ENCODE measurements at regions not wholly inside any gene's neighbourhood (a gene's known extent, or its start where the extent isn't known, plus 50 kb on each side); places are given as distances from the start of the nearest gene placed in this dataset.

DNA sequence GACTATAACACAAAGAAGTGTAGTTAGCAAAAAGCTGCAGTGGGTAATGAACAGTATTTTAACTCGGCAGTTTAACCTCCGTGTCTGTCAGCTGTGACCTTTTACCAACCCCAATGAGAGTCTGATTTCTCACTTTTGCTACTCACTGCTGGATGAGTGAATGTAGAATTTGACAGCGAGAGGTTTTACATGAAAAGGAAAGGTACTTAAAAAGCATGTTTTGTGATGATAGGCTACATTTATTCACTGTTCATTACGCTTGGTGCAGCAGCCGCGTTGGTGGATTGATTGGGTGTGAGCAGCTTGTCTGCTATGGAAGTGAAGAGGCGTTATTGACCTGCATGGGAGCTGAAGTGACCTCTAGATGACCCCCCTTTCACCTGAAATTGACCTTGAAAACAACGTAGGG lies 867.7 kb downstream of the NR2F1-AS1 start:
- TF ChIP-seq TAF1 (IDR thresholded peaks at IDR 0.05; ENCODE audit: low read depth) (no peak), TCF12 (IDR thresholded peaks at IDR 0.05; ENCODE audit: low read depth) (no peak), EP300 (IDR thresholded peaks at IDR 0.05; ENCODE audit: borderline replicate concordance) (no peak), FOXM1 (IDR thresholded peaks at IDR 0.05; ENCODE audit: borderline replicate concordance, low read depth) (no peak), TEAD4 (IDR thresholded peaks at IDR 0.05) (no peak), CEBPB (IDR thresholded peaks at IDR 0.05) (no peak), CREB1 (IDR thresholded peaks at IDR 0.05; ENCODE audit: low read depth) (no peak)
- TF ChIP-seq, protein P1, sequence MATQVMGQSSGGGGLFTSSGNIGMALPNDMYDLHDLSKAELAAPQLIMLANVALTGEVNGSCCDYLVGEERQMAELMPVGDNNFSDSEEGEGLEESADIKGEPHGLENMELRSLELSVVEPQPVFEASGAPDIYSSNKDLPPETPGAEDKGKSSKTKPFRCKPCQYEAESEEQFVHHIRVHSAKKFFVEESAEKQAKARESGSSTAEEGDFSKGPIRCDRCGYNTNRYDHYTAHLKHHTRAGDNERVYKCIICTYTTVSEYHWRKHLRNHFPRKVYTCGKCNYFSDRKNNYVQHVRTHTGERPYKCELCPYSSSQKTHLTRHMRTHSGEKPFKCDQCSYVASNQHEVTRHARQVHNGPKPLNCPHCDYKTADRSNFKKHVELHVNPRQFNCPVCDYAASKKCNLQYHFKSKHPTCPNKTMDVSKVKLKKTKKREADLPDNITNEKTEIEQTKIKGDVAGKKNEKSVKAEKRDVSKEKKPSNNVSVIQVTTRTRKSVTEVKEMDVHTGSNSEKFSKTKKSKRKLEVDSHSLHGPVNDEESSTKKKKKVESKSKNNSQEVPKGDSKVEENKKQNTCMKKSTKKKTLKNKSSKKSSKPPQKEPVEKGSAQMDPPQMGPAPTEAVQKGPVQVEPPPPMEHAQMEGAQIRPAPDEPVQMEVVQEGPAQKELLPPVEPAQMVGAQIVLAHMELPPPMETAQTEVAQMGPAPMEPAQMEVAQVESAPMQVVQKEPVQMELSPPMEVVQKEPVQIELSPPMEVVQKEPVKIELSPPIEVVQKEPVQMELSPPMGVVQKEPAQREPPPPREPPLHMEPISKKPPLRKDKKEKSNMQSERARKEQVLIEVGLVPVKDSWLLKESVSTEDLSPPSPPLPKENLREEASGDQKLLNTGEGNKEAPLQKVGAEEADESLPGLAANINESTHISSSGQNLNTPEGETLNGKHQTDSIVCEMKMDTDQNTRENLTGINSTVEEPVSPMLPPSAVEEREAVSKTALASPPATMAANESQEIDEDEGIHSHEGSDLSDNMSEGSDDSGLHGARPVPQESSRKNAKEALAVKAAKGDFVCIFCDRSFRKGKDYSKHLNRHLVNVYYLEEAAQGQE (IDR thresholded peaks at IDR 0.05; ENCODE audit: low read depth): no peak
- TF ChIP-seq, protein P2, sequence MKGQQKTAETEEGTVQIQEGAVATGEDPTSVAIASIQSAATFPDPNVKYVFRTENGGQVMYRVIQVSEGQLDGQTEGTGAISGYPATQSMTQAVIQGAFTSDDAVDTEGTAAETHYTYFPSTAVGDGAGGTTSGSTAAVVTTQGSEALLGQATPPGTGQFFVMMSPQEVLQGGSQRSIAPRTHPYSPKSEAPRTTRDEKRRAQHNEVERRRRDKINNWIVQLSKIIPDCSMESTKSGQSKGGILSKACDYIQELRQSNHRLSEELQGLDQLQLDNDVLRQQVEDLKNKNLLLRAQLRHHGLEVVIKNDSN (IDR thresholded peaks at IDR 0.05): no peak

- TF ChIP-seq EGR1 (IDR thresholded peaks at IDR 0.05): no peak
- TF ChIP-seq FOXM1 (IDR thresholded peaks at IDR 0.05; ENCODE audit: borderline replicate concordance, low read depth): no peak
- no peak for TF ChIP-seq CEBPB (IDR thresholded peaks at IDR 0.05)
- TF ChIP-seq, protein P1 (IDR thresholded peaks at IDR 0.05; ENCODE audit: low read depth): no peak
- TF ChIP-seq, protein P3, sequence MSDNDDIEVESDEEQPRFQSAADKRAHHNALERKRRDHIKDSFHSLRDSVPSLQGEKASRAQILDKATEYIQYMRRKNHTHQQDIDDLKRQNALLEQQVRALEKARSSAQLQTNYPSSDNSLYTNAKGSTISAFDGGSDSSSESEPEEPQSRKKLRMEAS (IDR thresholded peaks at IDR 0.05): no peak
- TF ChIP-seq, protein P2 (IDR thresholded peaks at IDR 0.05): no peak
- TF ChIP-seq ZBTB7A (IDR thresholded peaks at IDR 0.05; ENCODE audit: low read depth): no peak
- TF ChIP-seq RAD21 (IDR thresholded peaks at IDR 0.05; ENCODE audit: low read depth): no peak
- TF ChIP-seq NFIC (IDR thresholded peaks at IDR 0.05): no peak
- no peak for TF ChIP-seq YY1 (IDR thresholded peaks at IDR 0.05; ENCODE audit: low read depth)
Measured at GRCh38 chr5:92711956-92712355, 869.1 kb downstream of the NR2F1-AS1 start.

GRCh38 chr5:92704590-92704989 lies 876.4 kb downstream of the NR2F1-AS1 start:
- no peak for TF ChIP-seq RAD21 (IDR thresholded peaks at IDR 0.05; ENCODE audit: low read depth)
- no peak for TF ChIP-seq NFIC (IDR thresholded peaks at IDR 0.05)
- TF ChIP-seq YY1 (IDR thresholded peaks at IDR 0.05; ENCODE audit: low read depth): no peak
- no peak for TF ChIP-seq TCF12 (IDR thresholded peaks at IDR 0.05; ENCODE audit: low read depth)
- TF ChIP-seq, protein P3 (IDR thresholded peaks at IDR 0.05): no peak
- no peak for TF ChIP-seq ZBTB7A (IDR thresholded peaks at IDR 0.05; ENCODE audit: low read depth)
- TF ChIP-seq EP300 (IDR thresholded peaks at IDR 0.05; ENCODE audit: borderline replicate concordance): no peak
- TF ChIP-seq, protein P2 (IDR thresholded peaks at IDR 0.05): no peak
- no peak for TF ChIP-seq FOXM1 (IDR thresholded peaks at IDR 0.05; ENCODE audit: borderline replicate concordance, low read depth)
- TF ChIP-seq, protein P1 (IDR thresholded peaks at IDR 0.05; ENCODE audit: low read depth): no peak
- TF ChIP-seq EGR1 (IDR thresholded peaks at IDR 0.05): no peak
- TF ChIP-seq TEAD4 (IDR thresholded peaks at IDR 0.05): no peak
- TF ChIP-seq TAF1 (IDR thresholded peaks at IDR 0.05; ENCODE audit: low read depth): no peak
- TF ChIP-seq CEBPB (IDR thresholded peaks at IDR 0.05): no peak
- TF ChIP-seq CREB1 (IDR thresholded peaks at IDR 0.05; ENCODE audit: low read depth): no peak

GRCh38 chr5:92703976-92704375 lies 877.0 kb downstream of the NR2F1-AS1 start:
- TF ChIP-seq EGR1 (IDR thresholded peaks at IDR 0.05) (no peak), TAF1 (IDR thresholded peaks at IDR 0.05; ENCODE audit: low read depth) (no peak), TCF12 (IDR thresholded peaks at IDR 0.05; ENCODE audit: low read depth) (no peak), CEBPB (IDR thresholded peaks at IDR 0.05) (no peak), RAD21 (IDR thresholded peaks at IDR 0.05; ENCODE audit: low read depth) (no peak)
